HEK293 (cell line): ENCODE measurements at regions not wholly inside any gene's neighbourhood (a gene's known extent, or its start where the extent isn't known, plus 50 kb on each side); places are given as distances from the start of the nearest gene placed in this dataset.

Experiments
- CTCF ChIA-PET: fragments of 350-600 bp; formaldehyde crosslinking; extraction: SDS; loops from one replicate; lab custom pipeline; 2021; ENCODE audit warnings: antibody characterized with exemption; lab: Yijun Ruan, JAX
- POLR2A ChIA-PET: fragments of 300-600 bp; formaldehyde crosslinking; extraction: SDS; loops from one replicate; lab custom pipeline; 2020; ENCODE audit warnings: antibody characterized with exemption, inconsistent platforms; lab: Yijun Ruan, JAX
- H3K27ac ChIP-seq: fragments of 200-500 bp; sonication (Bioruptor generic); 2 replicates; pipeline ENCODE4 v1.5.1; 2014; ENCODE audit warnings: low read depth, low read length, control low read depth, inconsistent platforms; ENCODE audit errors: extremely low read depth
- H3K36me3 ChIP-seq, 2 experiments: fragments of 200-500 bp in 1 of 2; sonication (Bioruptor generic) in 1 of 2; 1 replicate in 1 of 2; 2 replicates in 1 of 2; pipeline ENCODE4 v1.5.1; 2014 to 2017; ENCODE audit warnings: inconsistent platforms in 2 of 2, low read length in 2 of 2; ENCODE audit not compliant: control insufficient read depth in 2 of 2, insufficient read depth in 1 of 2
- H3K4me1 ChIP-seq: fragments of 200-500 bp; sonication (Bioruptor generic); 2 replicates; pipeline ENCODE4 v1.5.1; 2014; ENCODE audit warnings: mild to moderate bottlenecking, low read length, inconsistent platforms; ENCODE audit not compliant: control insufficient read depth, insufficient read depth
- H3K4me3 ChIP-seq: 2 replicates; pipeline ENCODE4 v1.5.1; 2011; ENCODE audit warnings: low read depth, mild to moderate bottlenecking, control low read depth, low read length, moderate library complexity
- H3K9me3 ChIP-seq: fragments of 200-500 bp; sonication (Bioruptor generic); 2 replicates; pipeline ENCODE4 v1.5.1; 2014; ENCODE audit warnings: low read depth, low read length, inconsistent platforms; ENCODE audit not compliant: control insufficient read depth, insufficient read depth
- GFI1B ChIP-seq: fragments of 450-650 bp; formaldehyde crosslinking; IDR thresholded peaks from 2 replicates; pipeline ENCODE4 v1.5.1; 2016; ENCODE audit warnings: missing biosample characterization, missing genetic modification characterization
- GLIS1 ChIP-seq: fragments of 450-650 bp; formaldehyde crosslinking; IDR thresholded peaks from 2 replicates; pipeline ENCODE4 v1.5.1; 2016; ENCODE audit warnings: missing biosample characterization, missing genetic modification characterization
- HOXA7 ChIP-seq: sonication (generic); formaldehyde crosslinking; IDR thresholded peaks from 2 replicates; pipeline ENCODE4 v1.8.1; 2022; ENCODE audit warnings: missing genetic modification reagents, borderline replicate concordance
- INSM2 ChIP-seq: fragments of 450-650 bp; formaldehyde crosslinking; IDR thresholded peaks from 2 replicates; pipeline ENCODE4 v1.5.1; 2016; ENCODE audit warnings: missing biosample characterization, missing genetic modification characterization
- KLF10 ChIP-seq: fragments of 450-650 bp; IDR thresholded peaks from 2 replicates; pipeline ENCODE4 v1.5.1; 2018; ENCODE audit warnings: missing biosample characterization, mild to moderate bottlenecking, missing genetic modification characterization
- MEIS1 ChIP-seq: sonication (generic); formaldehyde crosslinking; IDR thresholded peaks from 2 replicates; pipeline ENCODE4 v1.8.1; 2022; ENCODE audit warnings: missing genetic modification reagents, mild to moderate bottlenecking, borderline replicate concordance
- MYNN ChIP-seq: fragments of 450-650 bp; formaldehyde crosslinking; IDR thresholded peaks from 2 replicates; pipeline ENCODE4 v1.5.1; 2016; ENCODE audit warnings: missing biosample characterization, missing genetic modification characterization, borderline replicate concordance
- PRDM10 ChIP-seq: fragments of 450-650 bp; formaldehyde crosslinking; IDR thresholded peaks from 2 replicates; pipeline ENCODE4 v1.5.1; 2016; ENCODE audit warnings: missing biosample characterization, missing genetic modification characterization
- SP2 ChIP-seq: fragments of 450-650 bp; formaldehyde crosslinking; IDR thresholded peaks from 2 replicates; pipeline ENCODE4 v1.5.1; 2016; ENCODE audit warnings: missing biosample characterization, missing genetic modification characterization
- ZFP41 ChIP-seq: fragments of 450-650 bp; formaldehyde crosslinking; IDR thresholded peaks from 2 replicates; pipeline ENCODE4 v1.5.1; 2016; ENCODE audit warnings: missing biosample characterization, missing genetic modification characterization, borderline replicate concordance
- ZIC2 ChIP-seq: fragments of 450-650 bp; formaldehyde crosslinking; IDR thresholded peaks from 2 replicates; pipeline ENCODE4 v1.5.1; 2016; ENCODE audit warnings: missing biosample characterization, missing genetic modification characterization
- ZNF132 ChIP-seq: fragments of 450-650 bp; formaldehyde crosslinking; IDR thresholded peaks from 2 replicates; pipeline ENCODE4 v1.5.1; 2017; ENCODE audit warnings: missing biosample characterization, missing genetic modification characterization, borderline replicate concordance
- ZNF169 ChIP-seq: fragments of 450-650 bp; formaldehyde crosslinking; IDR thresholded peaks from 2 replicates; pipeline ENCODE4 v1.5.1; 2016; ENCODE audit warnings: missing biosample characterization, missing genetic modification characterization
- ZNF221 ChIP-seq: fragments of 450-650 bp; formaldehyde crosslinking; IDR thresholded peaks from 2 replicates; pipeline ENCODE4 v1.5.1; 2017; ENCODE audit warnings: missing biosample characterization, missing genetic modification characterization, borderline replicate concordance
- ZNF266 ChIP-seq: fragments of 450-650 bp; formaldehyde crosslinking; IDR thresholded peaks from 2 replicates; pipeline ENCODE4 v1.5.1; 2016; ENCODE audit warnings: missing biosample characterization, missing genetic modification characterization, low read depth
- ZNF324 ChIP-seq: fragments of 450-650 bp; formaldehyde crosslinking; IDR thresholded peaks from 2 replicates; pipeline ENCODE4 v1.5.1; 2016; ENCODE audit warnings: missing biosample characterization, missing genetic modification characterization
- ZNF521 ChIP-seq: fragments of 450-650 bp; formaldehyde crosslinking; IDR thresholded peaks from 2 replicates; pipeline ENCODE4 v1.5.1; 2017; ENCODE audit warnings: missing biosample characterization, mild to moderate bottlenecking, missing genetic modification characterization
- ZNF624 ChIP-seq: fragments of 450-650 bp; formaldehyde crosslinking; IDR thresholded peaks from 2 replicates; pipeline ENCODE4 v1.5.1; 2017; ENCODE audit warnings: missing biosample characterization, missing genetic modification characterization
- TF ChIP-seq, protein P1 (sequence below): fragments of 450-650 bp; formaldehyde crosslinking; IDR thresholded peaks from 2 replicates; pipeline ENCODE4 v1.5.1; 2016; ENCODE audit warnings: missing biosample characterization, missing genetic modification characterization
- TF ChIP-seq, protein P2 (sequence below): fragments of 450-650 bp; formaldehyde crosslinking; conservative IDR thresholded peaks from 2 replicates; pipeline ENCODE4 v1.5.1; 2016; ENCODE audit warnings: low read depth, missing biosample characterization, missing genetic modification characterization

DNA sequence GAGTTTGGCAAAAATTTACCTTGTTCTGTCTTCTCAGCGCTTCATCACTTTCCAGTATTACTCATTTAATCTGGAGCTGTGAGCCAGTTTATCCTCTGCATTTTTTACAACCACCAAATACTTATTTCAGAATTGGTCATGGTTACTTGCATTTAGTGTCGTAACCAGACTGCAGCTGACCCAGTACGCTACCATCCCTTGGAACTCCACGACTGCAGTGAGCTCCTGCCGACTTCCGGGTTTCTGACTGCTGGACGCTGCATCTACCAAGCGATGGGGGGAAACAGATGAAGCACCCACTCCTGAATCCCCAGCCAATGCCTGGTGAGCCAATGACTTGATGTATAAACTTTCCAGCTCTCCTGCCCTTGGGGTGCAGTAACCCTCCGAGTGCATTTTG, 174.4 kb upstream of the PRLR start:
- Histone ChIP-seq H3K27ac (no peak overlapping the region), H3K36me3 (no peaks in the 10 kb centered on the region), H3K4me3 (no peak overlapping the region), H3K4me1 (no peaks in the 10 kb centered on the region), H3K9me3 (no peaks in the 10 kb centered on the region)
- ChIA-PET POLR2A (no interaction called here), CTCF (interaction anchor here (0.5 to 0.6 kb wide), 2 partner anchors 27 to 298 kb away, joined by 3 read pairs; no protein-coding TSS in a partner anchor)
- no peak for TF ChIP-seq ZNF169
- no peak for TF ChIP-seq ZNF221 (tag by site-specific recombination)
- TF ChIP-seq INSM2 (tag by site-specific recombination) = no peak
- no peak for TF ChIP-seq ZNF521 (tag by site-specific recombination)
- no peak for TF ChIP-seq ZFP41
- TF ChIP-seq PRDM10 = peak; percentile 36; the same call in 1 of the 2 replicates

- no peaks in the 10 kb centered on the region for H3K4me1 ChIP-seq
- H3K4me3 ChIP-seq = no peak overlapping the region
- POLR2A ChIA-PET = no interaction called here
- no peaks in the 10 kb centered on the region for H3K36me3 ChIP-seq
- H3K9me3 ChIP-seq = no peaks in the 10 kb centered on the region
- H3K27ac ChIP-seq = no peak overlapping the region
- TF ChIP-seq KLF10 (tag by site-specific recombination) (no peak), ZNF132 (tag by site-specific recombination) (no peak), ZNF624 (tag by site-specific recombination) (no peak), MEIS1 (CRISPR knock-in tag) (no peak), MYNN (tag by site-specific recombination) (no peak), ZIC2 (tag by site-specific recombination) (no peak), ZNF324 (tag by site-specific recombination) (no peak), HOXA7 (CRISPR knock-in tag) (no peak), ZNF266 (tag by site-specific recombination) (no peak), SP2 (tag by site-specific recombination) (no peak), GLIS1 (no peak), GFI1B (no peak)
- TF ChIP-seq, protein P1, sequence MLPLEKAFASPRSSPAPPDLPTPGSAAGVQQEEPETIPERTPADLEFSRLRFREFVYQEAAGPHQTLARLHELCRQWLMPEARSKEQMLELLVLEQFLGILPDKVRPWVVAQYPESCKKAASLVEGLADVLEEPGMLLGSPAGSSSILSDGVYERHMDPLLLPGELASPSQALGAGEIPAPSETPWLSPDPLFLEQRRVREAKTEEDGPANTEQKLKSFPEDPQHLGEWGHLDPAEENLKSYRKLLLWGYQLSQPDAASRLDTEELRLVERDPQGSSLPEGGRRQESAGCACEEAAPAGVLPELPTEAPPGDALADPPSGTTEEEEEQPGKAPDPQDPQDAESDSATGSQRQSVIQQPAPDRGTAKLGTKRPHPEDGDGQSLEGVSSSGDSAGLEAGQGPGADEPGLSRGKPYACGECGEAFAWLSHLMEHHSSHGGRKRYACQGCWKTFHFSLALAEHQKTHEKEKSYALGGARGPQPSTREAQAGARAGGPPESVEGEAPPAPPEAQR = no peak
- TF ChIP-seq, protein P2, sequence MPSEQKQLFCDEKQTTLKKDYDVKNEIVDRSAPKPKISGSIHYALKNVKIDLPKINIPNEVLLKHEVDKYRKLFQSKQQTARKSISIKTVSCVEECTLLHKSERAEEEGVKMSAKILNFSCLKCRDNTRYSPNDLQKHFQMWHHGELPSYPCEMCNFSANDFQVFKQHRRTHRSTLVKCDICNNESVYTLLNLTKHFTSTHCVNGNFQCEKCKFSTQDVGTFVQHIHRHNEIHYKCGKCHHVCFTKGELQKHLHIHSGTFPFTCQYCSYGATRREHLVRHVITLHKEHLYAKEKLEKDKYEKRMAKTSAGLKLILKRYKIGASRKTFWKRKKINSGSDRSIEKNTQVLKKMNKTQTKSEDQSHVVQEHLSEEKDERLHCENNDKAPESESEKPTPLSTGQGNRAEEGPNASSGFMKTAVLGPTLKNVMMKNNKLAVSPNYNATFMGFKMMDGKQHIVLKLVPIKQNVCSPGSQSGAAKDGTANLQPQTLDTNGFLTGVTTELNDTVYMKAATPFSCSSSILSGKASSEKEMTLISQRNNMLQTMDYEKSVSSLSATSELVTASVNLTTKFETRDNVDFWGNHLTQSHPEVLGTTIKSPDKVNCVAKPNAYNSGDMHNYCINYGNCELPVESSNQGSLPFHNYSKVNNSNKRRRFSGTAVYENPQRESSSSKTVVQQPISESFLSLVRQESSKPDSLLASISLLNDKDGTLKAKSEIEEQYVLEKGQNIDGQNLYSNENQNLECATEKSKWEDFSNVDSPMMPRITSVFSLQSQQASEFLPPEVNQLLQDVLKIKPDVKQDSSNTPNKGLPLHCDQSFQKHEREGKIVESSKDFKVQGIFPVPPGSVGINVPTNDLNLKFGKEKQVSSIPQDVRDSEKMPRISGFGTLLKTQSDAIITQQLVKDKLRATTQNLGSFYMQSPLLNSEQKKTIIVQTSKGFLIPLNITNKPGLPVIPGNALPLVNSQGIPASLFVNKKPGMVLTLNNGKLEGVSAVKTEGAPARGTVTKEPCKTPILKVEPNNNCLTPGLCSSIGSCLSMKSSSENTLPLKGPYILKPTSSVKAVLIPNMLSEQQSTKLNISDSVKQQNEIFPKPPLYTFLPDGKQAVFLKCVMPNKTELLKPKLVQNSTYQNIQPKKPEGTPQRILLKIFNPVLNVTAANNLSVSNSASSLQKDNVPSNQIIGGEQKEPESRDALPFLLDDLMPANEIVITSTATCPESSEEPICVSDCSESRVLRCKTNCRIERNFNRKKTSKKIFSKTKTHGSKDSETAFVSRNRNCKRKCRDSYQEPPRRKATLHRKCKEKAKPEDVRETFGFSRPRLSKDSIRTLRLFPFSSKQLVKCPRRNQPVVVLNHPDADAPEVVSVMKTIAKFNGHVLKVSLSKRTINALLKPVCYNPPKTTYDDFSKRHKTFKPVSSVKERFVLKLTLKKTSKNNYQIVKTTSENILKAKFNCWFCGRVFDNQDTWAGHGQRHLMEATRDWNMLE (tag by site-specific recombination) = no peak
- TF ChIP-seq, all 188 proteins: peak for 0
- CTCF ChIA-PET = no interaction called here
Observed at GRCh38 chr5:35393901-35394300, 163.6 kb upstream of the PRLR start.
